ENCODE measurements at regions not wholly inside any gene's neighbourhood (a gene's known extent, or its start where the extent isn't known, plus 50 kb on each side); places are given as distances from the start of the nearest gene placed in this dataset.

DNA sequence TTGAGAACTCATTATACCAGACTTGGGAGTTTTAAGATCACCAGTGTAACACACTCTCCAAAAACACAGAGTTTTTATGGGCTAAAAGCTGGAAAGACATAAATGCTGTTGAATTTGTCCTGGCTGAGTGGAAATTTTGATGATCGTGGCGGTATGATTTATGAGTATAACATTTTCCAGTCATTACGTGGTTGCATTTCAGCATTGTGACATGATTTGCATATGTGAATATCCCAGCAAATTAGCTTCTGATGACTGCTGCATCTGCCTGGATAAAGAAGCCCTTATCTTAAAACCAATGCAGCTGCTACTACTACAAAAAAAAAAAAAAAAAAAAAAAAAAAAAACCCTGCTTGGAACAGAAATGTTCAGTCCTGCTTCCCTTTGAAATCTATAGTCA is 850.9 kb downstream of the TFAP2A start:
- DNase-seq: no peak

DNA sequence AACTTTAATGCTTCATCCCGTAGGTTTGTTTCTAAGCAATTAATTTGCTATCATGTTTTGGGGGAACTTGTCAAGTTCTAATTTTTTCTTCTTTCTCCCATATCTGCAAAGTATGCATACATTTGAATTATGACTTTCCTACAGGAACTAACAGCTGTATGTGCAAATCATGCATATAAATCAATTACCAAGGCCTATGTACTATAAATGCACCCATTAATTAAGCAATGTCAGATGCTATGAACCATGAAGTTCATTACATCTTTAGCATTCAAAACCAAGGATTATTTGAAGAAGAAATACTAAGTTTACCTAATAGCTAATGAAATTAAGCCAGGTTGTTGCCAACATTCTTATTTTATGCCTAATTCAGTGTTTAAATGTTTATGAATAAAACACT is 851.3 kb downstream of the TFAP2A start:
- no peak for DNase-seq

DNA sequence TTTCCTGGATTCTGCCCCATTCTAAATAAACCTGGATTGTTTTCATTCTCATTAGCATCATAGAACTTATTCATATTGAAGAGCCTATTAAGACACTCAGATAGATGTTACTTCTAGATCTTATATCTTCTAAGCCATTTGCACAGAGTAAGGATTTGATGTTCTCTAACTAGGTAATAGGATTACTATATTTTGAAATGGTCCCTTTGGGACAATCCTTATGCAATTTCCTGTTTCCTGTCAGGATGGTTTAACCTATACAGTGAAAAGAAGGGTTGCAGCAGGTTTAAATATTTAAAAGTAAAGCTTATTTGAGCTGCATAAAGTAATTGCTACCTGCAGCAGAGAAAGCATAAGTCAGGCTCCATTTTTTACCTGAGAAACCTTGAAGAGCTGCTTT is 860.1 kb downstream of the TFAP2A start:
- DNase-seq: no peak

DNA sequence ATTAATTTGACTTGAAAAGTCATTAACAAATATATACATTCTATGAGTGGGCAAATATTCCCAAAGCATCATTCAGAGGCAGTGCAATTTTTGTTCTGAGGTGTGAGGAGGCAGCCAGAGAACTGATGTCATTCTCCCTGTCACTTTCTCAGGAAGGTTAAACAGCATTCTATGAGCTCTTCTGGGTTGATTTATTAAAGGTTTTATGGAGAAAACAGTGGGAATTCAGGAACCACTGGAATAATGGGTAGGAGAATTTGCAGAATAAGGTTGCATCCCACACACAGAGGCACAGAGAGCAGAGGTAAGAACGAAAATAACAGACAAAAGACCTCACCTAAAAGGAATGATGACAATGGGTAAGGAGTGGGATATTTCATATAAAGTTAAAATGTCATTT is 860.6 kb downstream of the TFAP2A start:
- DNase-seq: no peak

DNA sequence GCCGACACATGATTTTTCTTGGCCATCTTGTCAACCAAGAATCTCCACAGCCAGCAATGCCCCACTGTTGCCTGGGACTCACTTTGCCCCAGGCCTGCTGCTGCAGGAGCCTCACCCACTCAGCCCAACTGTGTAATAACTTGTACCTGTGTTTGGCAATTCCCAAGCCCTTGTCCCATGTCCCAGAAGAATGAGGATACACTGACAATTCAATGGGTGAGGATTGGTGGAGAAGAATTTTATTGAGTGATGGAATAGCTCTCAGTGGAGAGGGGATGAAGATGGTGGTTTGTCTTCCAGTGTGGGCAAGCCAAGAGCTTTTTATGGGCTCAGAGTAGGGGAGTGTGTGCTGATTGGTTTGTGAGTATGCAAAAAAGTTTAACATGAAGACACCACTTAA is 861.9 kb downstream of the TFAP2A start:
- DNase-seq: no peak

DNA sequence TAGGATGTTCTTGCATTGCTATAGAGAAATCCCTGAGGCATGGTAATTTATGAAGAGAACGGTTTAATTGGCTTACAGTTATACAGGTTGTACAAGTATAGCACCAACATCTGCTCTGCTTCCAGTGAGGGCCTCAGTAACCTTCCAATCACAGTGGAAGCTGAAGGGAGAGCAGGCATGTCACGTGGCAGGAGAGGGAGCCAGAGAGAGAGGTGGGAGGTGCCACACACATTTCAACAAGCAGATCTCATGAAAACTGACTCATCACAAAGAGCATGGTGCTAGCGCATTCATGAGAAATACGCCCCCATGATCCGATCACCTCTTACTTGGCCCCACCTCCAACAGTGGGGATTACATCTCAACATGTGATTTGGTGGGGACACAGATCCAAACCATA is 871.2 kb downstream of the TFAP2A start:
- no peak for DNase-seq

DNA sequence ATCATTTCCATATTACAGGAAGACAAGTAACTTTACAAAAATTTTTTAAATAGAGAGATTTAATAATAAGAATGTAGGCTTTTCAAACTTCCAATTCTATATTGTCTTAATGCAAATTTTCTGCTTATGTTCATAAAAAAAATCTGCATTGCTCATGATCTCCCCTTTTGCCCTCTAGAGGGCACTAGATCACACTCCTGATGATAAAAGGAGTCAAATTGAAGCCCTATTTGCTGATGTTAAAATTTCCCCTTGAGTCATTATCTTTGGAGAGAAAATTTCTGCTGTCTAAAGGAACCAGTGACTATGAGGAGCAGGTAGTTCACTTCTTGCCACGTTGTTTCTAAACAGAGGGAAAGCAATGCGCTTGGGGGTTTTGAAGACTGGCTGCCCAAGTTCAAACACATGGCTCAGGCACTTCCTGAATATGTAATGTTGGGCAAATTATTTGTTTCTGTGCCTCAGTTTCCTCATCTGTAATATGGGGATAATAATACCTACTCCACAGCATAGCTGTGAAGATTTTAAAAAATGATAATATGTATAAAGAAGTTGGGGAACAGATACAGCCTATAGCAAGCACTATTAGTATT is 874.2 kb downstream of the TFAP2A start:
- DNase-seq: no peak

DNA sequence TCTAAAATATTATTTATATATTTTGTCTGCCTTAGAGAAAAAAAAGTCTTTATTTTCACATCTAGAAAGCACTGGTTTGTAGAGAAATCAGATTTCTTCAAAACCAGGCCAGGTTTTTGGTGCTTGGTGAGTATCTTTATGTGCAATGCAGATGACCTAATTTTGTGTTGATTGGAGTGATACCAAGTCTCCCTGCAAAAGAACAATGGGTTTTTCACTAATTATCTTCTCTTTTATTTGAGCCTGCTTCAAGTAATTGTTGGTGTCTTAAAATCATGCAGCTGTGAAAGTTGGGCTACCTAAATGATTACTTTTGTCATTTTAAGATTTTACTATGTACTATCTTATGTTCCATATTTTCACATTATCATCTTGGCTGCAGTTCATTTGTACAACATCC is 874.7 kb downstream of the TFAP2A start:
- no peak for DNase-seq

DNA sequence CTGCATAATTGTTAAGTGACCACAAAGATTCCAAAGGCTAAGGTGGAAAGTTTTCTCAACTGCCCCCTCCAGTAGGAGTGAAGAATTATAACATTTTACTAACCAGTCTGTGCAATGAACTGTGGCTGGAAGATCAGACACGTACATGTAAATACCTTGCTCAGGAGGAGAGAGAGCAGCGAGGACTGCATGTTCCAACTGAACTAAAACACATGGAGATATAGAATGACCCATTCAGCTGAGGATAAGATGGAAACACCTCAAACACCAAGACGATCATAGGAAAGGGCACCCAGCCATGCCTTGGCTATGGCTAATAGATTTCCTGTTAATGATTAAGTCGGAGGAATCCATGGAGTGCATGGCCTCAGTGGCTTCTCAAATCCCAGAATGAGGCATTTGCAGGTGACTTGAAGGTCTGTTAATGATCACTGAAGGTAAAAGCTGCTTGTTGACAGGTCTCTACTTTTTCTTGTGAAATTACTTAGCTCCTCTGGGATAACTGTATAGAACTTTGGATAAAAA is 875.6 kb downstream of the TFAP2A start:
- DNase-seq: no peak

DNA sequence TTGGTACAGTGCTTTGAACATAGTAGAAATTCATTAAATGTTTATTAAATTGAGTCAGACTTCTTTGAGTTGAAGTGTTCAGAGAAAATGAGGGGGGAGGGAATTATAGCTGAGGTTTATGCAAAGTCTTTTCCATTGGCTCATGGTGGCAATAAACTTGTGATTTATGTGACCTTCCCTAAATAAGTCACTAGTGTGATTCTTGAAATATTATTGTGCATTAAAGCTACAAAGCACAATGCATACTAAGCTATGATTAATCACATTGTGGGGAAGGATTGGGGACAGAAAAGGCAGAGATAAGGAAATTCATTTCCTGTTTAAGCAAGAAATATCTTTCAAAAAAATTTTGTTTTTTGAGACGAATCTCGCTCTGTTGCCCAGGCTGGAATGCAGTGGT is 877.5 kb downstream of the TFAP2A start:
- no peak for DNase-seq

DNA sequence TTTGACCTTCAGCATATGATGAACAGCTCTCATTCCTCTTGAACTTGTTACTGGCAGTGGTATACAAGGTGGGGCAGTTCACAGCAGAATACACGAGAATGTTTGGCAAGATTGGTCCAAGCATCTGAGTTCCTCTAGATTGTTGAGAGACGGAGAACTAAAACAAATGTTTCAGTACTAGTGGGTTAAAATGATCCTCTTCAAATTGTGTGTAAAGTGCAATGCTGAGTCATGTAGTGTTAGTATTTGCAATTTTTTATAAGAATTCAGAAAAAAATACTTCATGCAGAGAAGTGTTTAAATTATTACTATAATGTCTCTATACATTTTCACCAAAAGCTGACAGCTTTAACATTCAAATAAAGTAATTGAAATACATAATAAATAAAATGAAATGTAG is 879.8 kb downstream of the TFAP2A start:
- no peak for DNase-seq

DNA sequence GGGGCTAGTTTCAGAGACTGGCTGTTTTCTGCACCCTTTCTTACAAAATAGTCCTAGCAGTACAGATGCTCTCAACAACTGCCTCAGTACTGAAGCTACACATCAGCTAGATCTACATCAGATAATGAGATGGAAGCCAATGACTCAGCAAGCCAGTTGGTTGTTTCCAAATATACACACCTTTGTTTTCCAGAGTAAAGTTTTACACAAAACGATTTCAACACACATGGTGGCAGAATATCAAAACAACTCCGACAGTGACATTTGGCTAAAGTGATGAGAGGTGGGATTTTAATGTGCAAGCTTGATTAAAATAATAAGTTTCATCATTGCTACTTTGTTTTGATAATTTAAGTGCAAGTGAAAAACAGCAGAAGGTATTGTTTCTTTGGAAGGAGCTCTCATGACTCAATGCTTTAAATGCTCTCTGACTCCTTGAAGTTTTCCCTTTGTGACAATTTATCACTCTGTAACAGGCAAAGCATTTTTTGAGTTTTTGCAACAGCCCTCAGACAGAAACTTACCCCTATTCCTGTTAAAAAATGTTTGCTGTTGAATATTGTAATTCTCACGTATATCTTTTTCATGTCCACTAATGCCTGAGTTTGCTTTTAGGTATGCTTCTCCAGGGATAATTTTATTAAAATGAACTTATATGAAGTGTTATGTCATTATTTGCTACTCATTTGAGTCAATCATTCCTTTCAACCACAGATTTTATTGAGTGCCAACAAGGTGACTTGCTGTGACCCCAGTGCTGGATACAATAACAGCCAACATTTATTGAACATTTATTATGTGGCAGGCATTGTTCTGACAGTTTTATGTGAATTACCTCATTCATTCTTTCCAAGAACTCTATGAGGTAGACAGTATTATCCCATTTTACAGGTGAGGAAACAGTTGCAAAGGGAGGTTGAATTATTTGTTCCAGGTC is 882.0 kb downstream of the TFAP2A start:
- DNase-seq: no peak

DNA sequence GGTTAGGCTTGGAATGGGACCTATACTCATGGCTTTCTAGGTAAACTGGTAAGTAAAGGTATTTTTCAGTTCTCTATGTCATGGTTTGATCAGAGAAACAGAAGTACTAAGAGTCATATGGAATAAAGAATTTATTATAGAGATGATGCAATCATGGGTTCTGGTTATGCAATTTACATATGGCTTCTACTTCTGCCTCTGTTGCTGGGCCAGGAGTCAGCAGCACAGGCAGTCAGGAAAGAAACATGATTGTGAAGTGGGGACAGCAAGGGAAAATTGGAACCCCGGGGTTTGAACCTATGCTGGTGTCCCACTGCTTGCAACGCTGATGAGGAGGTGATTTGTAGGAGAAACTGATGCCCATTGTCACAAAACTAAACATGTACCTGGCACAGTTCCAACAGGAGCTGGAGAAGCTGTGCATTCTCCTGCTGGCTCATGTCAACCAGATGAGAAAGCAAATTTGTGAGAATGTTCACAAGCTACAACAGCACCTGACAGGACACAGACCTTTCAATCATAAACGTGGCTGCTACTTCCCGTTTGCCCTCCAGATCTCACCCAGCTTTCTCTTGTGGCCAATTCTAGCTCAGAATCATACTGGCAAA is 887.1 kb downstream of the TFAP2A start:
- DNase-seq: no peak

DNA sequence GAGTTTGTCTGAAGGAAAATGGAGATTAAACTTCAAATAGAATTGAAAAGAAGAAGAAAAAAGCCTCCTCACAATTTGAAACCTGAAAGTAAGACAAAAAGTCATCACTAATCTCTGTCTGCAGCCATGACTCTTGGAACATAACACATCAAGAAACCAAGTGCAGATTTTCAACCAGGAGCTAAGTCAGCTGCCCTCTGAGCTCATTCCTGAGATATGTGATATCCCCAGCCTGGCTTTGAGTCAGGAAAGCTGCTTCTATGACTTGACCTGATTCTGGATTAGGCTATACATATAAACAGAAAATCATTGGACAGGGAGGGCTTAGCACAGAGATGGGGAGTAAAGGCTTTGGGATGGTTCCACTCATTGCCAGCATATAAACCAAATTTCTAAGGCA is 891.4 kb downstream of the TFAP2A start:
- DNase-seq: no peak

DNA sequence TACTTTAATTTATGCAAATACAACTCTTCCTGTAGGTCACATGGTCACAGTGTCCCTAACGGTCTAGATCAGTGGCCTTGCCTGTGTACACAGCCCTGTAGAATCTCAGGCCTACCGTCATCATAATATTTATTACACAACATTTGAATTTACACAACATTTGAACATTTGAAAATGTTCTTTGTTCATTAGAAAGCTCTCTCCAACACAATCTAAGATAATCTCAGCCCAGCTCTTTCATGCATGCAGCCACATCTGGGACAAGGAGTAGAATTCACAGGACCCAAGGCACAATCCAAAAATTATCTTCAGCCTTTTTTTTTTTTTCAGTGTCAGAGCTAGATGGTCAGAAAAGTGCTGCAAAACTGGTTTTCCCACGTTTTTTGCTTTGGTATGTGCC is 892.8 kb downstream of the TFAP2A start:
- no peak for DNase-seq

DNA sequence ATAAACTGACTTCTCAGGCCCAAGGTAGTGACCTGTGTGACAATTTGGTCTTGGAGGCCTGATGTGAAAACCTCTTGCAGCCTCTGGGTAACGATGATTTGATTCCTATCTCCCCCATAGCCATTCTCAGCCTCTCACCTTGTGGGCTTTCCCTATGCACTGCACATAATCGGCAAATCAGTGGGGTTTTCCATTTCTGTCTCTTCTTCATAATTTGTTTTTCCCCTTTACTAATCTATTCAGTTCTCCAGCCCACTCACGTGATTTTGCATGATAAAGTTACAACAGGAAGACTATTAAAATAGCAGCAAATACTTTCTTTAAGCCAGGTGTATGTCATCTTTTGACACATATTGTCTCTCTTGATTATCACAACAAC is 893.7 kb downstream of the TFAP2A start:
- DNase-seq: no peak

DNA sequence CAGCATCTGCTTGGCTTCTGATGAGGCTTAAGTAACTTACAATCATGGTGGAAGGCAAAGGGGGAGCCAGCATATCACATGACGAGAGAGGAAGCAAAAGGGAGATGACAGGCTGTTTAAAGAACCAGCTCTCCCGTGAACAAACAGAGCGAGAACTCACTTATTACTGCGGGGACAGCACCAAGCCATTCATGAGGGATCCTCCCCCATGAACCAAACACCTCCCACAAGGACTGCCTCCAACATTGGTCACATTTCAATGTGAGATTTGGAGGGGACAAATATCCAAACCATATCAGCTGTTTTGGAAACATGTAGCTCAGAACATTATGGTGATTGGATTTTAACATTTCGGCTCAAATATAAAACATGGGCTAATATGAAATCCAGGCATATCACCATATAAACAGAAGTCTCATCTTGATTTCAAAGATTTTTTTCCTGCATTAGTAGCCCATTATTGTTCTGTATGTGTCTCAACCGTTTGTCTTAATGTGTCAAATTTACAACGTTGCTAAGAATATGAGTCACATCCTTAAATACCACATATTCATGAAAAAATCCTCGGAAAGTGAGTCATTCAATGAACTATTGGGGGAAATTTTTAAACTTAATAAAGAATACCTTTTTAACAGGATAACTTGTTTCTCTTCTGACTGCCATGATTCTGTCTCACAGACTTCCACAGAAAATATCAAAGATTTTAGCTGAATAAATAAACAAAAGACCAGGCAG is 894.3 kb downstream of the TFAP2A start:
- DNase-seq: no peak

DNA sequence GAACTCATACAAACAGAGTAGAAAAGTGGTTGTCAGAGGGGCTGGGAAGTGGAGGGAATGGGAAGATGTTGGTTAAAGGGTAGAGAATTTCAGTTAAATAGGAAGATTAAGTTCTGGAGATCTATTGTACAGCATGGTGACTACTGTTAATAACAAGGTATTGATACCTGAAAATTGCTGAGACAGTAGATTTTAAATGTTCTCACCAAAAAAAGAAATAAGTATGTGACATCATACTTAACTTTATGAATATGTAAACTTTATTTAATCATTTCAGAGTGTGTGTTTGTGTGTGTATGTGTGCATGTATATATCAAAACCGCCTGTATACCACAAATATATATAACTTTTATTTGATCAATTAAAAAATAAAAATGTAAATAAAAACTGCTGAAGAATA is 896.4 kb downstream of the TFAP2A start:
- DNase-seq: no peak

DNA sequence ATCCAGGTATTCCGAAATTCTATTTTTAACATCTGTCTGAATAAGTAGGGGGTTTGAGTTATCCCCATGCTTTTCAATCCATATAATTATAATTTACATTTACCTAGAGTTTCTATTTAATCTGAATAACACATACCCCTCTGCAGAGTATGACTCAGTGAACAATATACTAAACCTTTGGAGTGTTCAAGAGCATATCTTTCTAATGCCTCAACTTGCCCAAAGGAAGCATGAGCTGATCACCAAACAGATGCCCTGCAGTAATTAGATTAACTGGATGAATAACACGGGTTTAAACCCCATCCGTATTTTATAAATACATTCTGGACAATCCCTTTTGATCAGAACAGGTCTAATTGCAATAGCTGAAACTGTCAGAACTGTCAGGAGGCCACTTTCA is 897.1 kb downstream of the TFAP2A start:
- no peak for DNase-seq

DNA sequence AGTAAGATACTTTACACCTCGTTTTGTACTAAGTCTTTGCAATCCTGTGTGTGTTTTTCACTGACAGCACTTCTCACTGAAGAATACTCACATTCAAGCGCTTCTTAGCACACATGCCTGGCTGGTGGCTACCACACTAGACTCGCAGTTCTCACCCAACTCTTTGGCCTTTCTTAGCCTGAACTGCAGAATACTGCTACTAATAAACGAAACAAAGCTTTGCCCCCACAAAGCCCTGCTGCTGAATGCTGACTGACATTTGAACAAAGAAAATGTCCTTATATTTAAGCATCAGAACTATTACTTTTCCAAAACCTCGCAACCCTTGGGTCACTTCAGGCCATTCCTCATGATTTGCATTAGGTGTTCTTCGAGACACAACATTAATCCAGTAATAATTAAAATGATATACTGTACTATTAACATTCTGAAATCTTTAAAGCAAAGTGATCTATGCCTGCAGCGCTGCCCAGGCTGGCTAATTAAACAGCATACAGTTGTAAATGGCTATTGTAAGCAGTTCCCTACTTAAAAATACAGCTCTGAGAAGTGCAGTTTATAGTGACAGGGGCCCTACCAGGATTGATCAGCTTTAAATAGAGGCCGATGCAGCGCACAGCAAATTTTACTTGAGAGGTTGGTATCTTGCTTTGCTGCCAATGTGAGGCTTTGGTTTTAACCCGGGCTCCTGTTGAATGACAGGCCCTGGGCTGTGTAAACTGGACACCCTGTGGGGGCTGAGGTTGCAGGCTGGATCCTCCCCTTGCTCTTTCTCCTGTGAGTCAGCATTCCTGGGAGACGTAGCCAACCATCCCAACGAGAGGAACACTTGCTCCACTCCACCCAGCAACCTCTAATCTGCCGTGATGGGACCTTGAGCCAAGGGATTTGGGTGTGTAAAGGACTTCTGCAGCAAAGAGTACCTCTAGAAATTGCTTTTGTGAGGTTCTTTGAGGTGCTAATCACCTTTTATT is 899.0 kb downstream of the TFAP2A start:
- no peak for DNase-seq

DNA sequence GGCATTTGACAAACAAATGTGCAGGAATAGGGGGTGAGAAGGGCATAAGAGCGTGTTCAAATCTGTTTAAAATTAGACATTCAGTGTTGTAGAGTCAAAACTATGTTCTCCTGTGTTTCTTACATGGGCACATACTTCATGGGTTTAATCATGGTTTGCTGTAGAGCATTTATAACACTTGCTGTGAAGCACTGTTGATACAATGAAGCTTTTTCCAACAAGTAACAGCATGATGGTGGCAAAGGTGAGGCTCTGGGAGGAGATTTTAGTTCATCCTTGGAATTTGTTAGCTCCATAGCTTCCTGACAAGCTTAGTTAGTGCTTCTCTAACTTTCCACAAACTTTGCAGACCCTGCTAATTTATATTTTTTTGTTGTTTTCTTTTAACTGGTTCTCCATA is 900.7 kb downstream of the TFAP2A start:
- DNase-seq: no peak

DNA sequence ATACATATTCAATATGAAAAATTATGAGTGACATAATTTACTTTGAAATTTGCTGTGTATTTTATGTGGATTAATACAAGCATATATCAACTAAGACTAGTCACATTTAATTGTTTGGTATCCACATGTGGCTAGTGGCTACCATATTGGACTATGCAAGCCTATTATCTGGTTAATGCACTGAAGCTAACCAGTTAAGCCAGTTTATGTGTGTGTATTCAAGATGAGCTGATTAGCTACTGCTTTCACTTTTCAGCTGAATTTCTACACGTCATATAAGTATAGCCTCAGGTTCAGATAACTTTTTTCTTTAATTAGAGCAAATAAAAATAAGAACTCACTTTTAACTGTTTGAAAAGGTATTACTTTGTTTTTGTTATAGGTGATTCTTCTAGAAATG is 903.7 kb downstream of the TFAP2A start:
- no peak for DNase-seq

All from stimulated activated CD4-positive, alpha-beta T cell treated with anti-CD3 and anti-CD28 coated beads, Interleukin-2, amount 100 ng/mL, for 24 hours (primary cell).